ENCODE measurements at regions not wholly inside any gene's neighbourhood (a gene's known extent, or its start where the extent isn't known, plus 50 kb on each side); places are given as distances from the start of the nearest gene placed in this dataset.

DNA sequence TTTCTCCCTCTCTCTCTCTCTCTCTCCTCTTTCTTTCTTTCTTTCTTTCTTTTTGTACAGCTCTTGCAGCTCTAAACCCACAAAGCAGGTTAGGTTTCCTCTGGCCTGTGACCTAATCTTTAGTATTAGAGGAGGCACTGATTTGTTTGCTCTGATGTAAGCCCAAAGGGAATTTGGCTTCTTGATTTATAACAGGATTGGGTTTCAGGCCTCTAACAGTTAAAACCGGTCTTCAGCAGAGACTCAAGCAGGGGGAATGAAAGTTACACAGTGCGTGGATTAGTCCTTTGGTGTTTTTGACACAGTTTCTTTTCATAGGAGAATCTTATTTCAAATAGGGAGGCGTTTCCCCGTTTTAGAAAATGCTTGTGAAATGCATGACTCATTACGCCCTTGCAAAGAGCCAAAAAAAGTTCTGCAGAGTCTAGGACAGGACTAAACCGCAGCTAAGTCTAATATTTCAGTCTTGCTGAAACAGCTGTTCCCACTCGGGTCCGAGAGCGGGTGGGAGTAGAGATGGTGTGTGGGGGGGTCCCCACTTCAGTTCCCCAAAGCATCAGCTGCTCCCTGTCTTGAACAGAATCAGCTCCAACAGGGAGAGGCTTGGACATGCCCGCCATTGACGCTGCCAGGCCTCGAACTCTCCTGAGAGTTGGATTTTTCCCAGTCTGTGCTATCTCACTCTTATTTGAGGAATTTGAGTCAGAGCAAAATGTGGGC, 296.5 kb upstream of the PITRM1 start:
- TF ChIP-seq, protein P1, sequence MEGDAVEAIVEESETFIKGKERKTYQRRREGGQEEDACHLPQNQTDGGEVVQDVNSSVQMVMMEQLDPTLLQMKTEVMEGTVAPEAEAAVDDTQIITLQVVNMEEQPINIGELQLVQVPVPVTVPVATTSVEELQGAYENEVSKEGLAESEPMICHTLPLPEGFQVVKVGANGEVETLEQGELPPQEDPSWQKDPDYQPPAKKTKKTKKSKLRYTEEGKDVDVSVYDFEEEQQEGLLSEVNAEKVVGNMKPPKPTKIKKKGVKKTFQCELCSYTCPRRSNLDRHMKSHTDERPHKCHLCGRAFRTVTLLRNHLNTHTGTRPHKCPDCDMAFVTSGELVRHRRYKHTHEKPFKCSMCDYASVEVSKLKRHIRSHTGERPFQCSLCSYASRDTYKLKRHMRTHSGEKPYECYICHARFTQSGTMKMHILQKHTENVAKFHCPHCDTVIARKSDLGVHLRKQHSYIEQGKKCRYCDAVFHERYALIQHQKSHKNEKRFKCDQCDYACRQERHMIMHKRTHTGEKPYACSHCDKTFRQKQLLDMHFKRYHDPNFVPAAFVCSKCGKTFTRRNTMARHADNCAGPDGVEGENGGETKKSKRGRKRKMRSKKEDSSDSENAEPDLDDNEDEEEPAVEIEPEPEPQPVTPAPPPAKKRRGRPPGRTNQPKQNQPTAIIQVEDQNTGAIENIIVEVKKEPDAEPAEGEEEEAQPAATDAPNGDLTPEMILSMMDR (IDR thresholded peaks at IDR 0.05 in 4 of 5, conservative IDR thresholded peaks at IDR 0.05 in 1 of 5), result no peak
- peak; percentile 41 to 54 for TF ChIP-seq POLR2A (IDR thresholded peaks at IDR 0.05)

Data from gastrocnemius medialis (tissue), 4 donors.